SJCRH30 (cell line): ENCODE measurements at regions not wholly inside any gene's neighbourhood (a gene's known extent, or its start where the extent isn't known, plus 50 kb on each side); places are given as distances from the start of the nearest gene placed in this dataset.
"Not testable (repeated sequence)": the region's sequence is repeated elsewhere in the genome, so short reads cannot be mapped to it uniquely, and the experiment has no call there.

Experiments
- DNase-seq, 2 experiments: peaks; one replicate each; pipeline ENCODE4 v3.0.0-alpha.2; 2015 to 2020
- H3K27ac ChIP-seq: fragments of 250-450 bp; sonication (Bioruptor Pico); 2 replicates; pipeline ENCODE4 v1.5.1; 2020; ENCODE audit warnings: mild to moderate bottlenecking, moderate library complexity
- H3K27me3 ChIP-seq: fragments of 250-450 bp; sonication (Bioruptor Pico); 2 replicates; pipeline ENCODE4 v1.5.1; 2020; ENCODE audit warnings: mild to moderate bottlenecking, moderate library complexity
- H3K36me3 ChIP-seq: fragments of 250-450 bp; sonication (Bioruptor Pico); 2 replicates; pipeline ENCODE4 v1.5.1; 2020; ENCODE audit warnings: mild to moderate bottlenecking, moderate library complexity
- H3K4me1 ChIP-seq: fragments of 250-450 bp; sonication (Bioruptor Pico); 2 replicates; pipeline ENCODE4 v1.5.1; 2020; ENCODE audit warnings: mild to moderate bottlenecking, moderate library complexity
- H3K4me3 ChIP-seq: fragments of 250-450 bp; sonication (Bioruptor Pico); 2 replicates; pipeline ENCODE4 v1.5.1; 2020; ENCODE audit warnings: mild to moderate bottlenecking, moderate library complexity
- H3K9me3 ChIP-seq: fragments of 250-450 bp; sonication (Bioruptor Pico); replicated peaks from 2 replicates; pipeline ENCODE4 v1.5.1; 2020; ENCODE audit warnings: mild to moderate bottlenecking, moderate library complexity

DNA sequence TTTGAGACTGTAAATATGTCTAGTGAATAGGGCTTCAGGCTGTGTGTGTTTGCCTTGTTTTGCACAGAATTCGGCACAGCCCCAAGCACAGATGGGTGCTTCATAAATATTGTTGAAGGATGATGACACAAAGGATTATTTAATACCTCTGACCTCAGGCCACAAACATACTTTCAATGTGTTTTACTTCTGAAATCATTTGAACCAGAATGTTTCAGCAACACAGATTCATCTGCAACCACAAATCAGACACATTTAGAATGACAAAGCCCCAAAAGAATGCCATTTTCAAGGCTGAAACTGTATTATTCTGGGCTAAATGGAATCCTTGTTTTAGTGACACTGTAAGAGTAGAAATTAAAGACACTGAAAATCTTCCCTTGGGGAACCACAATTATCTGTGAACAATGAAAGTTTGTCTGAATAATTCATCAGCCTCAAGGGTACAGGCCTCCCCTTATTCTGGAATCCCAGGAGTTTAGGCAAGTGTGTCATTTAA is 93.7 kb downstream of the FOXD4L6 start:
- not testable (repeated sequence) for H3K4me3 ChIP-seq, H3K27me3 ChIP-seq, H3K9me3 ChIP-seq
- H3K4me1 ChIP-seq = peaks cover 10% of the 10 kb centered on the region; the same call in 1 of the 2 replicates
- H3K36me3 ChIP-seq = peaks cover 22% of the 10 kb centered on the region
- H3K27ac ChIP-seq = peak overlapping the region; percentile 65
- DNase-seq = peak; percentile 21 to 62

DNA sequence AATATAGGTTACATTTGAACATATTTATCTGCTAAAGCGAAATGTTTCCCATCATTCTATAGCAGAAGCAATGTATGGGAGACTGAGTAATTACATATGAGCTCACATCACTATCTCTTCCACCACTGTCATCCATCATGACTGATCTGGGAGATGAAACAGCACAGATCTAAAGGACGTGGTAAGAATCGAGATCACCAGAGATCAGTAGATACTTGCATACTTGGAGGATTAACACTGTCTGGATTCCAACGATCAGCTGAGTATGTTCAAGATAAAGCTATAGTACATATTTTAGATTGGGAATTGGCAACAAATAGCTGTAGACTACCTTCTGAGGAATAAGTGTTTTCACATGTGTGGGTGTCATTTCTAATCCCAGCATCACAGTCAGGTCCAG is 94.6 kb downstream of the FOXD4L6 start:
- Histone ChIP-seq H3K4me1 (peaks cover 10% of the 10 kb centered on the region; the same call in 1 of the 2 replicates), H3K36me3 (peaks cover 25% of the 10 kb centered on the region)
- not testable (repeated sequence) for H3K27ac ChIP-seq, H3K4me3 ChIP-seq, H3K9me3 ChIP-seq, H3K27me3 ChIP-seq, DNase-seq

DNA sequence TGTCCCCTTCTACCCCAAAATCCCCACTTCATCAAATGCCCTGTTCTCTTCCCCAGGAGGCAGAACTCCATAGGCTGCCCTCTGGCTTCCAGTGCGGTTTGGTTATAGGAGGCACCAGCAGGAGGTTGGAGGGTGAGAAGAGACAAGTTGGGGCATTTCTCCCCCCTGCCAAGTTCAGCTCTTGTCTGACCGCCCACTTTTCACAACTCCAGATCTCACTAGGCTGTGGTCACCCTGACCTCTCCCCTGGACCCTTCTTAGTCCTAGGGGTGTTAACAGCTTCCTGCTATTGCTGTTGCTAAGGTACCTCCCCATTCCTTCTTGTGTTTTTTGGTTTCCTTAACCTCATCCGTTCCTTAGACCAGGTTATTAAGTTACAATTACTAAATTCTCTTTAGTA is 95.1 kb downstream of the FOXD4L6 start:
- not testable (repeated sequence) for H3K27ac ChIP-seq, DNase-seq, H3K4me3 ChIP-seq, H3K27me3 ChIP-seq, H3K9me3 ChIP-seq
- peaks cover 25% of the 10 kb centered on the region for H3K36me3 ChIP-seq
- peaks cover 10% of the 10 kb centered on the region; the same call in 1 of the 2 replicates for H3K4me1 ChIP-seq

DNA sequence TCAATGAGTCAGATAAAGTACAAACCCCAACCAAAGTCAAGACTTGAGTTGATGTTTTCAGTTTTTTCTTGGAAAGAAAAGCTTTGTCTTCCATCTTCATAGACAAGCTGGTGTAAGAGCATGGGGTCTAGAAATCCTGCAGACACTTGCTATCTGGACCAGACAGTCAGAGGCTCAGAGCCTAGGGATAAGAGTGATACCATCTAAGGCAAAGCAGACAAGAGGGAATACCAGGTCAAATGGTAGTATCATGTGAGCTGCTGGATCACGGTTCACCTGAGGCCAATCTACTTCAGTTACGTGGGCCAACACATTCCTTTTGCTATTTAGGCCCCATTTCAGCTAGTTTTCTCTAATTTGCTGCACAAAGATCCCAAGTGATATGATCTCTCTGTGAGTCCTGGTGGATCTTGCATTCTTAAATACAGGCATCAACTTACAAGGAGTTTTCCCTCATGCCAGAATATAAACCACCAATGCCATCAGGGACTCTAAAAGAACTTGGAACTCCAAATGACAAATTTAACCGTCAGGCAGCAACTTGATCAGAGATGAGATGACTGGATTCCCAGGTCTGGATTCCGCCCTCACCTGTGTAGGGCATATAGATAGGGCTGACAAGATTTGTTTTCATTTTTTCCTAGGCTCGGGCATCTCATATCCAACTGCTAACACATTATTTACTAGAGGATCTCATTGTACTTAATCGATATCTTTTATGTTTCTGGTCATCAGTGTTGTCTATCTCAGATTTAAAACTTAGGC is 101.4 kb downstream of the FOXD4L6 start:
- H3K36me3 ChIP-seq = peaks cover 20% of the 10 kb centered on the region
- not testable (repeated sequence) for H3K4me3 ChIP-seq, H3K27me3 ChIP-seq, H3K9me3 ChIP-seq, DNase-seq, H3K27ac ChIP-seq, H3K4me1 ChIP-seq

DNA sequence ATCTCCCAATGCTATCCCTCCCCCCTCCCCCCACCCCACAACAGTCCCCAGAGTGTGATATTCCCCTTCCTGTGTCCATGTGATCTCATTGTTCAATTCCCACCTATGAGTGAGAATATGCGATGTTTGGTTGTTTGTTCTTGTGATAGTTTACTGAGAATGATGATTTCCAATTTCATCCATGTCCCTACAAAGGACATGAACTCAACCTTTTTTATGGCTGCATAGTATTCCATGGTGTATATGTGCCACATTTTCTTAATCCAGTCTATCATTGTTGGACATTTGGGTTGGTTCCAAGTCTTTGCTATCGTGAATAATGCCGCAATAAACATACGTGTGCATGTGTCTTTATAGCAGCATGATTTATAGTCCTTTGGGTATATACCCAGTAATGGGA is 106.1 kb downstream of the FOXD4L6 start:
- DNase-seq, H3K27me3 ChIP-seq, H3K4me1 ChIP-seq, H3K4me3 ChIP-seq, H3K27ac ChIP-seq, H3K36me3 ChIP-seq, H3K9me3 ChIP-seq: not testable (repeated sequence)

- not testable (repeated sequence) for H3K27me3 ChIP-seq, H3K9me3 ChIP-seq, DNase-seq, H3K36me3 ChIP-seq, H3K27ac ChIP-seq, H3K4me3 ChIP-seq, H3K4me1 ChIP-seq
Measured at GRCh38 chr9:41019858-41020562, 108.5 kb downstream of the FOXD4L6 start.

- not testable (repeated sequence) for H3K4me1 ChIP-seq, H3K27ac ChIP-seq, H3K27me3 ChIP-seq, H3K4me3 ChIP-seq, H3K9me3 ChIP-seq, H3K36me3 ChIP-seq, DNase-seq
Measured at GRCh38 chr9:41018948-41019347, 109.5 kb downstream of the FOXD4L6 start.

DNA sequence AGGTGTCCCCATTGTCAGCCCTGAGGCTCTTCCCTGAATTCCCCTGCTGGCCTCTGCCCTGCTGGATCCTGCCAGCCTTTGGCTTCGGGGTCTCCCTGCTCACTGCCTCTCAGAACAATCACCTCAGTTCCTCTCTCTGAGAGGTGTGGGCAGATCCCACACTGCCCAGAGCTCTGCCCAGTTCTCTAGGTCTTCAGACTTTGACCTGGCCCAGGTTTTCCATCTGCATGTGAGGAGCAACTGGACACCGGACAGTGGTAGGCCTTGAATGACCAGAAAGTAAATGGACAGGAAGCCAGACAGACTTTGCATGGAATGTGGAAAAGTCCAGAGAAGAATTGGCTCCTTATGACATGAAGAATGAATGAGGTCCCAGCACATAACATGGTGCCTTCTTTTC is 111.8 kb downstream of the FOXD4L6 start:
- not testable (repeated sequence) for H3K9me3 ChIP-seq, H3K4me1 ChIP-seq, DNase-seq, H3K4me3 ChIP-seq, H3K27ac ChIP-seq, H3K27me3 ChIP-seq
- H3K36me3 ChIP-seq = peaks cover 17% of the 10 kb centered on the region

DNA sequence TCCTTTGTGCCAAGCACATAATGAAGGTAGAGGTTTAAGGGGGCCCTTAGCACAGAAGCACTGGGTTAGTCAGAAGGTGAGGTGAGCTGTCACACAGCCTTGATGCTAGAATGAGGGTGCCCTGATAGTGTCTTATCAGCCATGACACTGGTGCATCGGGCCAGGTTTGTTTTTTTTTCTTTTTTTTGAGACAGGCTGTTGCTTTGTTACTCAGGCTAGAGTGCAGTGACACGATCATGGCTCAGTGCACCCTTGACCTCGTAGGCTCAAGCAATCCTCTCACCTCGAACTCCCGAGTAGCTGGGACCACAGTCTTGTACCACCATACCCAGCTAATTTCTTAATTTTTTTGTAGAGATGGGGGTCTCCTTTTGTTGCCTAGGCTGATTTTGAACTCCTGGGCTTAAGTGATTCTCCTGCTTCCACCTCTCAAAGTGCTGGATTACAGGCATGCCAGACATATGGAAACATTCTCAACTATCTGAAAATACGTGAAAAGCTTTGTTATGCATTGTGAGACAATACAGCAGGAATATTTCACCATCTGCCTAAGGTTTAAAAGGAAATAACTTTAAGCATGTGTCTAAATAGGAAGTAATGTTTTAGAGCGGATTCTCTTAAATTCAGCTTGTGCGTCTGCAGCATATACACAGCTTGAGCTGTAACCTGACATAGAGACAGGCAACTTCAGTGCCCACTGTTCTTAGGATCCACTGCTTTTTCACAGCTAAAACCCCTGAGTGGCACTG is 128.4 kb downstream of the FOXD4L6 start:
- H3K36me3 ChIP-seq = not testable (repeated sequence)

GRCh38 chr9:40995490-40995889 is 133.0 kb downstream of the FOXD4L6 start:
- not testable (repeated sequence) for H3K27ac ChIP-seq, H3K4me3 ChIP-seq, DNase-seq, H3K27me3 ChIP-seq, H3K36me3 ChIP-seq, H3K4me1 ChIP-seq, H3K9me3 ChIP-seq

More for the DNA sequence above, 128.4 kb downstream of the FOXD4L6 start:
- H3K9me3 ChIP-seq, DNase-seq, H3K4me1 ChIP-seq, H3K27me3 ChIP-seq, H3K27ac ChIP-seq, H3K4me3 ChIP-seq: not testable (repeated sequence)

- not testable (repeated sequence) for DNase-seq, H3K4me3 ChIP-seq, H3K9me3 ChIP-seq, H3K36me3 ChIP-seq, H3K27me3 ChIP-seq, H3K27ac ChIP-seq, H3K4me1 ChIP-seq
Measured at GRCh38 chr9:40993842-40994241, 134.6 kb downstream of the FOXD4L6 start.

GRCh38 chr9:40993375-40993774 is 135.1 kb downstream of the FOXD4L6 start:
- not testable (repeated sequence) for H3K36me3 ChIP-seq, H3K27ac ChIP-seq, H3K27me3 ChIP-seq, H3K4me1 ChIP-seq, H3K9me3 ChIP-seq, DNase-seq
- peak overlapping the region; percentile 100 for H3K4me3 ChIP-seq

GRCh38 chr9:40992472-40992821 is 136.0 kb downstream of the FOXD4L6 start:
- not testable (repeated sequence) for H3K9me3 ChIP-seq

GRCh38 chr9:40991741-40992471 is 136.6 kb downstream of the FOXD4L6 start:
- Histone ChIP-seq H3K27ac (peak overlapping the region; percentile 95), H3K4me3 (peak overlapping the region; percentile 100)
- not testable (repeated sequence) for H3K36me3 ChIP-seq, H3K9me3 ChIP-seq, H3K27me3 ChIP-seq, H3K4me1 ChIP-seq
- peak; percentile 98 to 99 for DNase-seq

More at GRCh38 chr9:40992472-40992821, 136.0 kb downstream of the FOXD4L6 start:
- H3K4me1 ChIP-seq, DNase-seq, H3K27me3 ChIP-seq, H3K36me3 ChIP-seq: not testable (repeated sequence)
- Histone ChIP-seq H3K27ac (peak overlapping the region; percentile 95), H3K4me3 (peak overlapping the region; percentile 100)
